Ureter (tissue), 1 donor: ENCODE measurements at regions not wholly inside any gene's neighbourhood (a gene's known extent, or its start where the extent isn't known, plus 50 kb on each side); places are given as distances from the start of the nearest gene placed in this dataset.

Experiments
- DNase-seq: peaks from one replicate; pipeline ENCODE4 v3.0.0-alpha.2; 2020; ENCODE audit warnings: low spot score
- donor health status: DM: yes; HTN: yes; CAD: no.

- DNase-seq: no peak
Measured at GRCh38 chr9:87085073-87085472, 137.8 kb upstream of the GAS1 start.

DNA sequence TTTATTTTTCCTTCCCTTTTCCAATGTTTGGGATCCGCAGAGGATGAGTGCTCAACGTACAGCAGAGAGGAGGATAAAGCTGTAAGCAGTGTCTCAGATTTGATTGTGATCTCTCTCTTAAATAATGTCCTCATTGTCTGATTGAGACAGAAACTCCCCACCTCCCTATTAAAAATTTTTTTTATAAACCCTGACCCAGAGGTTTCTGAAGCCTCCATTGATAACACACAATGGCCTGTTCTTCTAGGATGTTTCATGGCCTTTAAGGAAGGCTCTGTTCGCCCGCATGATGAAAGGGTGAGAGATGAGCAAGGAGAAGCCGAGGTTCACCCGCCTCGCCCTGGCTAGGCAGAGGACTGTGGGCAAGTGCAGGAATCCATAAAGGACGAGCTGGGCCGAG is 138.2 kb upstream of the GAS1 start:
- DNase-seq: no peak

DNA sequence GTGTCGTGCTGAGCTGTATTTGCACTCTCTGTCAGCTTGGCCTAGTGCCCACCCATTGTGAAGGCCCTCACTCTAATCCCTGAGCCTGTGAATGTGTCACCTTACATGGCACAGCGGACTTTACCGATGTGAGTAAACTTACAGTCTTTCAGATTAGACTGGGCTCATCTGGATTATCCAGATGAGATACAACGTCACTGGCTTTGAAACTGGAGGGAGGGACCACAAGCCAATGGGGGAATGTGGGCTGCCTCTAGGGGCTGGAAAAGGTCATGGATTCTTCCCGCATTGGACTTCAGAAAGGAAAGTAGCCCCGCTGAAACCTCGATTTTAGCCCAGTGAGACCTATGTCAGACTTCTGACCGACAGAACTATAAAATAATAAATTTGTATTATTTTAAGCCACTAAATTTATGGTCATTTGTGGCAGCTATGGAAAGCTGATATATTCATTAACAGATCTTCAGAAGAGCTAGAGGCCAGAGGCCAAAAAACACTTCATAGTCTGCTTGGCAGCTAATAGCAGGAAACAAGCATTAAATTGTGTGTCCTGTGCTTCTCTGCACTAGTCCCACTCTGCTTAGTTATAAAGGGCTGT is 139.0 kb upstream of the GAS1 start:
- DNase-seq: no peak

DNA sequence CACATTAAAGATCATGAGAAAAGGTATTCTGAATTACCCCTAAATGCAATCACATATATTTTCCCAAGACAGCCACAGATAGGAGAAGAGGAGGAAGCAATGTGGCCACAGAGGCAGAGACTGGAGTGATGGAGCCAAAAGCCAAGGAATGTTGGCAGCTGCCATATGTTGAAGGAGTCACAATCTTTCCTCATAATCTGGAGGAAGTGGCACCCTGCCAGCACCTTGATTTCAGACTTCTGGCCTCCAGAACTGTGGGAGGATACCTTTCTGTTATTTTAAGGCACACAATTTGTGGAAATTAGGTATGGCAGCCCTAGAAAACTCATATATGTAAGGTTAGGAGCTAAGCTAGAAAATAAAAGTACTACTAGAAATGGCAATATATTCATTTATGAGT is 139.9 kb upstream of the GAS1 start:
- no peak for DNase-seq

- DNase-seq: no peak
Measured at GRCh38 chr9:87088192-87088591, 140.9 kb upstream of the GAS1 start.

- DNase-seq: no peak
Measured at GRCh38 chr9:87088621-87089365, 141.5 kb upstream of the GAS1 start.

- no peak for DNase-seq
Measured at GRCh38 chr9:87089506-87089905, 142.2 kb upstream of the GAS1 start.

GRCh38 chr9:87089929-87090328 is 142.6 kb upstream of the GAS1 start:
- no peak for DNase-seq

DNA sequence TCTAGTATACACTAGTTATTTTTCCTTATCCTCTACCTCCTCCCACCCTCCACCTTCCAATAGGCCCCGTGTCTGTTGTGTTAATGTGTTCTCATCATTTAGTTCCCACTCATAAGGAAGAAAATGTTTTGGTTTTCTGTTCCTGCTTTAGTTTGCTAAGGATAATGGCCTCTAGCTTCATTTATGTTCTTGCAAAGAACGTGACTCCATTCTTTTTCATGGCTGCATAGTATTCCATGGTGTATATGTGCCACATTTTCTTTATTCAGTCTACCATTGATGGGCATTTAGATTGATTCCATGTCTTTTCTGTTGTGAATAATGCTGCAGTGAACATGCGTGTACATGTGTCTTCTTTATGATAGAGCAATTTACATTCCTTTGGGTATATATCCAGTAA is 146.5 kb upstream of the GAS1 start:
- no peak for DNase-seq

DNA sequence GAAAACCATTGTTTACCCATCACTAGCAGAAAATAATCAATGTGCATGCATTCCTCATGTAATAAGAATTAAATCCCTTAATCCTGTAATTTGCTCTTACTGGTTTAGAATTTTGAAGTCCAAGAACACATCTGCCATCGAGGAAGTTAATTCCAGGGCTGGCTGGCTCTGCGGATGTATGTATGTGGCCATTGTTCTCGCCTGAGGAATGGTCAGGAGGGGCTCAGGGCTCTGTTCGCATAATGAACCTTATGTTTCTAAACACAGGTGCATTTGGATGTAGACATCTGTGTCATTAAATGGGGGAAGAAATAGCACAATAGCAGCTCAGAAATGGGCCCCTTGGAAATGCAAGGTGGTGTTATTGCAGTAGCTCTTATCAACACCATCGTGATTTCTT is 148.6 kb upstream of the GAS1 start:
- no peak for DNase-seq

DNA sequence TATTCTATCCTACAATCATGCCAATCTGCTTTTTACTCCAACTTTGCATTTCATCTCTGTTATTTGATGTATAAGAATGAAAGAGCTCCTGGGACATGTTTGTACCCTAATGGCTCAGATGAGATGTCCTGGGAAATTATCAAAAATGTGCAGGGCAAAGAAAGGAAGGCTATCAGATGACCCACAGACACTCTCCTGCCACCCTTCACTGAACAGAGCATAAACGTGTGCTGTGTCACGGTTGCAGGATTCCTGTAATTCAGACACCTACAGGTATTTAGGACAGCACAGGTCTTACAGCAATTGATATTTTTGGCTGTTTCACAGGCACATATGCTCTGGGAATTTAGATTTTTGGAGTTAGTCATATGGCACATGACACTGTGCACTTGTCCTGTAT is 149.2 kb upstream of the GAS1 start:
- DNase-seq: no peak

DNA sequence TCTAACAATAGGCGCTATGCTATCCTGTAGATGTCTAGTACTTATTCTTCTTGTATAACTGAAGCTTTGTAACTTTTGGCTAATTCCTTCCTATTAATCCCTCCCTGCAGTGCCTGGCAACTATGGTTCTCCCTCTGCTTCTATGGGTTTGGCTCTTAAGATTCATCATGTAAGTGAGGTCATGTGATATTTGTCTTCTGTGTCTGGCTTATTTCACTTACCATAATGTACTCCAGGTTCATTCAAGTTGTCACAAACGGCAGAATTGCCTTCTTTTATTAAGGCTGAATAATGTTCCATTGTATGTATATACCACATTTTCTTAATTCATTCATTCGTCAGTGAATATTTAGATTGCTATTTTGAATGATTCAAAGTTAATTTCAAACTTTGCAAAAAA is 149.9 kb upstream of the GAS1 start:
- no peak for DNase-seq

DNA sequence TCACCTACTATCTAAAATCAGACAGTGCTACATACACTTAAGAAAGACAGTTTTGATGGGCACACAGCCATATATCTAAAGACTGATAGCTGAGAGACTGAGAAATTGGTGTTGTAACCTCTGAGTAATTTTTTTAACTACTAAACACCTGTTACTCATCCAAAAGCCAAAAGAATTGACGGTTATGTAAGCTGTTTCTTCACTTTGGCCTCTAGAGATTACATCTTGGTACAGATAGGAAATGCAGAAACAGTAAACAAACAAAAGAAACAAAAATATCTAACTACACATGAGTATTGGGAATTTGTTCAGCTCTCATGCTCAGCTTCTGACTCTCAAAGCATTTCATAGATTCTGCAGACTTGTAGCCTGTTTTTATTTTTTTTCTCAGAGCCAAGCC is 152.1 kb upstream of the GAS1 start:
- DNase-seq: no peak

DNA sequence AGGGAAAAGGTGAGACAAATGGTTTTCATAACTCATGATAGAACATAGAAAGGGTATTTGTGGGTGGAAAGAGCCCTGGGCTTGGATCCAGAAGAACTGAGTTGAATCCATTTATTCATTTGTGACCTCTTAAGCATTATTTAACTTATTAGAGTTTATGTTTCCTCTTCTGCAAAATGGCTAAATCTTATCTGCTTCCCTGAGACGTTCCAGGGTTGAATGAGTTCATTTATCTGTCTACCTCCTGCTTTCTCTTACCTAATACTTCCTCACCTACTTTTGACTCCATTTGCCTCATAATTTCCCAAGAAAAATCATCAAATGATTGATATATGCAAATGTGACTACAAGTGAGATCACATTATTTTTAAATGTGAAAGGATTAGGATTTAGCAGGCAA is 152.7 kb upstream of the GAS1 start:
- no peak for DNase-seq

- no peak for DNase-seq
Measured at GRCh38 chr9:87102126-87102525, 154.8 kb upstream of the GAS1 start.

- DNase-seq: no peak
Measured at GRCh38 chr9:87107072-87107471, 159.8 kb upstream of the GAS1 start.

DNA sequence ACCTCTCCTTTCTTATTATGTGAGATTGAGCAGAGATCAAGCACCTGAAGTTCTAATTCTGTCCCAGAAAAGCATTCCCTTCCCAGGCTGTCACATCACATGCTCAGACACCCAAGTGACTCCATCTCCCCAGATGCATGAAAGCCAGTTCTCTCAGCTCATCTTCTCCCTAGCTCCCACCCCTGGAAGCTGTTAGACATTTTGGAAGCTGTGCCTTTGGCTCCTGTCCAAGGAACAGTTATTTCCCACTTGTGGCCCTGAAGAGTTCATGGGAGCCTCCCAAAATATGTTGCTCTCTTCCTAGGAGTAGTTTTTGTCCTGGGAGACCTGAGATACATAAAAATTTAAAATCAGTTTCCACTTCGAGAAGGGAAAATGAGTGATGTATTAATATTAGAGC is 161.4 kb upstream of the GAS1 start:
- DNase-seq: no peak

DNA sequence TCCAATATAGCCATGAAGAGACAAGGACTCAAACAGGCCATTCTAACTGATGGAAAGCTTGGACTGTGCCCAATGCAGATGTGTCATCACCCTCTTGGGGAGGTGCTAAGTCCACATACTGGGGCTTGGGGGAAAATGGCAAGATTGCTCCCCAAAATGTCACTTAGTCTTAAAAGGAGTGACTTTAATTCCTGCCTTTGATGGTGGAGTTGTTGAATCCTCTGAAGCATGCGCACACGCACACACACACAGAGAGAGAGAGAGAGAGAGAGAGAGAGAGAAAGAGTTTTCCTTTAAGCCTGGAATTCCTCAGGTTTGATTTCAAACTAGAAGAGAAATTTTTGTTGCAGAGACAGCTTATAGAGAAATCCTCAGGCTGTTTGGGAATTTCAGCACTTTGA is 161.9 kb upstream of the GAS1 start:
- no peak for DNase-seq

DNA sequence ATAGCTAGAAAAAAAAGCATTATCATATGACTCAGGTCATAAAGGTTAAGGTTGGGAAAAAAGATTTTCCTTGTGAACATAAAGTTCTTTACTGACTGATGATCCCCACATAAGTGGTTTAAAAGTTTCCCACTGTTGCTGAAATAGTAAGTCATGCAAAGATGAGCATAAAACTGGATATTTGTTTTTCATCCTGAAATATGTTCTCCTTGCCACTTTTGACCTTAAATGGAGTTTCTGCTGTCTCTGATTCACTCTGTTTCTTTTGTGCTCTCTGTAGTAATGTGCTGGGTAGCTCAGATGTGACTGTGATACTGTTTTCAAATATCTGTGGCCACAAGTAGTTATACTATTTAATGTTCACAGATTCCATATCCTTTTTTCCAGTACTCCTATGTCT is 162.5 kb upstream of the GAS1 start:
- DNase-seq: no peak

DNA sequence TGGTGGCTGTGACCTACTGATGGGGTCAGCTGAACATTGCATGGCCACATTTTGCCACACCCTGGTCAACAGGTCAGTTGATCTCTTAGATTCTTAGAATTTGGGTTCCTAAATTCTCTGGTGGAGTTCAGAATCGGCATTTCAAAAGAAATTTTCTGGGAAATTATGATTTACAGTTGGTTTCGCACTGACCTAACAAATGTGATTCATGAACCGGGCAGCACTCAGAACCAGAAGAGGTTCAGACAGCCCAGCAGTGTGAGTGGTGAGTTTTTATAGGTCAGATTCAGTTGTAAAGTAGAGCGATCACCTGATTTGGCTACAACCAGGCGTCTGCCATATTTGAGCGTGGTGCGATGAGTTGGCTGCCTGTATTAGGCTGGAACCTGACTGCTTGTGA is 163.7 kb upstream of the GAS1 start:
- no peak for DNase-seq

- no peak for DNase-seq
Measured at GRCh38 chr9:87112656-87113055, 165.3 kb upstream of the GAS1 start.

DNA sequence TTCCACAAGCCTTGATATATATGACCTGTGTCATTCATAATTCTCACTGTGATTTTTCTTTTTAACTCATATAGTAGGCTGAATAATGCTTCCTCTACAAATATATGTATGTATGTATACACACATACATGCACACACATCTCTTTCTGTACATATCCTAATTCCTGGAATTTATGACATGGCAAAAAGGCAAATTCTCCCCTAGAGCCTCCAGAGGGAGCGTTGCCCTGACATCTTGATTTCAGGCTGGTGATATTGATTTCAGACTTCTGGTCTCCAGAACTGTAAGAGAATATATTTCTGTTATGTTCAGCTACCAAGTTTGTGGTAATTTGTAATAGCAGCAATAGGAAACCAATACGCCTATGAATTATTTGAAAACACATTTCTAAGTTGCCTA is 166.6 kb upstream of the GAS1 start:
- DNase-seq: no peak

GRCh38 chr9:87115785-87116184 is 168.5 kb upstream of the GAS1 start:
- no peak for DNase-seq

- no peak for DNase-seq
Measured at GRCh38 chr9:87116492-87116891, 169.2 kb upstream of the GAS1 start.
